Peyer's patch (tissue), 4 donors: ENCODE measurements at regions not wholly inside any gene's neighbourhood (a gene's known extent, or its start where the extent isn't known, plus 50 kb on each side); places are given as distances from the start of the nearest gene placed in this dataset.

Source experiments
- CTCF ChIP-seq, 6 experiments: fragments of 450-650 bp in 4 of 6; fragments of 200-600 bp in 2 of 6; sonication (generic) in 1 of 6; IDR thresholded peaks; one replicate each; pipeline ENCODE4 v1.5.1; 2017 to 2019; ENCODE audit warnings: antibody characterized with exemption in 6 of 6, mild to moderate bottlenecking in 3 of 6, moderate library complexity in 1 of 6
- POLR2A ChIP-seq, 2 donors: fragments of 450-650 bp; IDR thresholded peaks; one replicate each; pipeline ENCODE4 v1.5.1; 2017; ENCODE audit warnings: antibody characterized with exemption in 2 of 2, mild to moderate bottlenecking in 2 of 2, moderate library complexity in 2 of 2

GRCh38 chr16:54346041-54346440, 59.5 kb upstream of the IRX3 start:
- TF ChIP-seq CTCF (IDR thresholded peaks at IDR 0.05): no peak
- no peak for TF ChIP-seq POLR2A (IDR thresholded peaks at IDR 0.05)
